HEK293T (cell line): ENCODE measurements at regions not wholly inside any gene's neighbourhood (a gene's known extent, or its start where the extent isn't known, plus 50 kb on each side); places are given as distances from the start of the nearest gene placed in this dataset.

Experiments
- FOXA1 ChIP-seq: fragments of 450-650 bp; IDR thresholded peaks from 2 replicates; pipeline ENCODE4 v1.6.1; 2016; ENCODE audit warnings: mild to moderate bottlenecking
- FOXM1 ChIP-seq: fragments of 450-650 bp; IDR thresholded peaks from 2 replicates; pipeline ENCODE4 v1.6.1; 2017; ENCODE audit warnings: mild to moderate bottlenecking, borderline replicate concordance
- SP1 ChIP-seq: fragments of 450-650 bp; IDR thresholded peaks from 2 replicates; pipeline ENCODE4 v1.6.1; 2017

DNA sequence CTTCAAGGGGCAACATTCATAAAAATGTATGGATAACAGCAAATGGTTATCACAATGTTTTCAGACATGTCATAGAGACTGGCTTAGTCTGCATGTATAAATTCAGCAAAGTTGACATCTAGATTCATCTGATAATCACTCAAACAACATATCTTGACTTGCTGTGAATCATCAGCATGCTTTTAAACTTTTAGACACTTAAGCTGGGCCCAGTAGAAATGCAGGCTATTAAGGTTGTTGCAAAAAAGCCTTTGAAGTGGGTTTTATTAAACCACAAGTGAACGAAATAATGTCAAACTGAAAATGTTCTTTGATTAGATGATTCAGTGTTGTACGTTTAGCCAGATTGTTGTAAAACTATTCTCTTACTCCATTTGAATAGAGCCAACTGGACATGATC, 759.6 kb downstream of the NXPH1 start:
- TF ChIP-seq SP1 (no peak), FOXA1 (no peak), FOXM1 (no peak)
